GM23338 (cell line): ENCODE measurements at regions not wholly inside any gene's neighbourhood (a gene's known extent, or its start where the extent isn't known, plus 50 kb on each side); places are given as distances from the start of the nearest gene placed in this dataset.

Experiments used
- EZH2 ChIP-seq: fragments of 200-600 bp; sonication (generic); IDR thresholded peaks from one replicate; pipeline ENCODE4 v1.8.0; 2017; ENCODE audit warnings: antibody characterized with exemption, mild to moderate bottlenecking, low read depth; ENCODE audit not compliant: unreplicated experiment
- POLR2AphosphoS5 ChIP-seq: IDR thresholded peaks from 2 replicates; pipeline ENCODE4 v1.6.1; 2016; ENCODE audit warnings: antibody characterized with exemption, low read depth
- STAT1 ChIP-seq: IDR thresholded peaks from one replicate; pipeline ENCODE4 v1.6.1; 2016; ENCODE audit warnings: antibody characterized with exemption; ENCODE audit not compliant: unreplicated experiment
- TF ChIP-seq, protein P1 (sequence below), 2 experiments: fragments of 200-600 bp in 1 of 2; sonication (generic) in 1 of 2; conservative IDR thresholded peaks; 2 replicates each; pipeline versions ENCODE4 v1.5.1 to v1.6.1; 2016 to 2017; ENCODE audit warnings: antibody characterized with exemption in 2 of 2, low read depth in 2 of 2, mild to moderate bottlenecking in 2 of 2, moderate library complexity in 1 of 2

DNA sequence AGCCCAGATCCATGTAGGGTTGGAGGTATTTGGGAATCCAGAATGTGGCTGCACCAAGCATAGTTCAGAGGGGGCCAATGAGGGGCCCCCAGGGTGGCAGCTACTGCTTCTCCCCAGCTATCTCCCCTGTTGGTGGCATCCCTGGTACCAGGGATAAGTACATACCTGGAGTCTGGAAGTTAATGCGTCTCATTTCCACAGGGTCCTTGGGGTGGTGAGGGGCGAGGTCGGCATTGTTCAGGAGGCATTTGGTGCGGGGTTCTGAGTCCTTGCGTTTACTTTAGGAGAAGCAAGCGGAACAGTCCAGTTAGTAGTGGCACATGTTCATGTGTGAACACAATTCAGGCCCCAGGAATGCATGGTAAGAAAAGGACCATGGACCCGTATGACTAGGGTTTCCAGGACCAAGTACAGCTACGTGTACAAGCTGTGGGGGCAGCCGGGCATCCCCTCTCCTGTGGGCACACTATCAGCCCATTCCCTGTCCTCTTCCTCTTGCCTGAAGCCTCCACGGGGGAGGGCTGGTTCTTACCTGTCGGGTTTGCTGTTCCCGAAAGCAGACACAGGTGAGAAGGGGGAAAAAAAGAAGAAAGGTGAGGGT, 122.3 kb downstream of the PTPRS start:
- TF ChIP-seq, protein P1, sequence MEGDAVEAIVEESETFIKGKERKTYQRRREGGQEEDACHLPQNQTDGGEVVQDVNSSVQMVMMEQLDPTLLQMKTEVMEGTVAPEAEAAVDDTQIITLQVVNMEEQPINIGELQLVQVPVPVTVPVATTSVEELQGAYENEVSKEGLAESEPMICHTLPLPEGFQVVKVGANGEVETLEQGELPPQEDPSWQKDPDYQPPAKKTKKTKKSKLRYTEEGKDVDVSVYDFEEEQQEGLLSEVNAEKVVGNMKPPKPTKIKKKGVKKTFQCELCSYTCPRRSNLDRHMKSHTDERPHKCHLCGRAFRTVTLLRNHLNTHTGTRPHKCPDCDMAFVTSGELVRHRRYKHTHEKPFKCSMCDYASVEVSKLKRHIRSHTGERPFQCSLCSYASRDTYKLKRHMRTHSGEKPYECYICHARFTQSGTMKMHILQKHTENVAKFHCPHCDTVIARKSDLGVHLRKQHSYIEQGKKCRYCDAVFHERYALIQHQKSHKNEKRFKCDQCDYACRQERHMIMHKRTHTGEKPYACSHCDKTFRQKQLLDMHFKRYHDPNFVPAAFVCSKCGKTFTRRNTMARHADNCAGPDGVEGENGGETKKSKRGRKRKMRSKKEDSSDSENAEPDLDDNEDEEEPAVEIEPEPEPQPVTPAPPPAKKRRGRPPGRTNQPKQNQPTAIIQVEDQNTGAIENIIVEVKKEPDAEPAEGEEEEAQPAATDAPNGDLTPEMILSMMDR (conservative IDR thresholded peaks at IDR 0.05; ENCODE audit: low read depth in 2 of 2) = no peak
- no peak for TF ChIP-seq POLR2AphosphoS5
- no peak for TF ChIP-seq EZH2
- no peak for TF ChIP-seq STAT1
